ENCODE measurements at regions not wholly inside any gene's neighbourhood (a gene's known extent, or its start where the extent isn't known, plus 50 kb on each side); places are given as distances from the start of the nearest gene placed in this dataset.
"Not testable (repeated sequence)": the region's sequence is repeated elsewhere in the genome, so short reads cannot be mapped to it uniquely, and the experiment has no call there.

GRCh38 chr22:17318817-17319216, 50.4 kb upstream of the CECR2 start:
- DNase-seq, result no peak

- no peak for DNase-seq
These were observed 54.0 kb upstream of the CECR2 start for GRCh38 chr22:17315310-17315709.

GRCh38 chr22:17314487-17314886, 54.8 kb upstream of the CECR2 start:
- no peak for DNase-seq

- no peak for DNase-seq
These were observed 55.6 kb upstream of the CECR2 start for GRCh38 chr22:17313626-17314025.

GRCh38 chr22:17307566-17307965, 61.7 kb upstream of the CECR2 start:
- no peak for DNase-seq

GRCh38 chr22:17305076-17305475, 64.2 kb upstream of the CECR2 start:
- DNase-seq, result no peak

- DNase-seq, result peak; percentile 12
These were observed 65.2 kb upstream of the CECR2 start for GRCh38 chr22:17303840-17304779.

GRCh38 chr22:17303441-17303839, 65.8 kb upstream of the CECR2 start:
- DNase-seq, result no peak

GRCh38 chr22:17302616-17303015, 66.6 kb upstream of the CECR2 start:
- DNase-seq, result no peak

- DNase-seq, result no peak
These were observed 68.3 kb upstream of the CECR2 start for GRCh38 chr22:17300926-17301325.

- DNase-seq, result not testable (repeated sequence)
These were observed 70.3 kb upstream of the CECR2 start for GRCh38 chr22:17298805-17299502.

GRCh38 chr22:17285656-17286055, 66.4 kb upstream of the ADA2 start:
- DNase-seq, result no peak

- no peak for DNase-seq
These were observed 65.7 kb upstream of the ADA2 start for GRCh38 chr22:17284888-17285287.

- DNase-seq, result no peak
These were observed 65.2 kb upstream of the ADA2 start for GRCh38 chr22:17284466-17284865.

- DNase-seq, result not testable (repeated sequence)
These were observed 64.6 kb upstream of the ADA2 start for GRCh38 chr22:17283865-17284264.

GRCh38 chr22:17283423-17283822, 64.2 kb upstream of the ADA2 start:
- DNase-seq, result no peak

- no peak for DNase-seq
These were observed 62.2 kb upstream of the ADA2 start for GRCh38 chr22:17281440-17281841.

- DNase-seq, result no peak
These were observed 61.8 kb upstream of the ADA2 start for GRCh38 chr22:17281026-17281425.

GRCh38 chr22:17272511-17272991, 53.3 kb upstream of the ADA2 start:
- no peak for DNase-seq

- DNase-seq, result no peak
These were observed 52.6 kb upstream of the ADA2 start for GRCh38 chr22:17271711-17272451.

GRCh38 chr22:17269607-17270261, 50.5 kb upstream of the ADA2 start:
- DNase-seq, result no peak

- no peak for DNase-seq
These were observed 50.0 kb upstream of the ADA2 start for GRCh38 chr22:17269224-17269606.

Data from CD4-positive, alpha-beta T cell treated with Interleukin-12 subunit alpha and Interleukin-12 subunit beta, for 1 hour (primary cell).